ENCODE measurements at regions not wholly inside any gene's neighbourhood (a gene's known extent, or its start where the extent isn't known, plus 50 kb on each side); places are given as distances from the start of the nearest gene placed in this dataset.
A peak's percentile ranks its signal among the peaks of the same experiment; 100 is the strongest.
"Not testable (repeated sequence)": the region's sequence is repeated elsewhere in the genome, so short reads cannot be mapped to it uniquely, and the experiment has no call there.

- no peak for DNase-seq
These were observed 115.6 kb upstream of the METAP2 start for GRCh38 chr12:95358111-95359083.

GRCh38 chr12:95365912-95366311 lies 108.0 kb upstream of the METAP2 start:
- DNase-seq, result no peak

GRCh38 chr12:95368931-95369330 lies 105.0 kb upstream of the METAP2 start:
- DNase-seq, result no peak

- no peak for DNase-seq
These were observed 102.4 kb upstream of the METAP2 start for GRCh38 chr12:95371571-95371970.

GRCh38 chr12:95379481-95379880 lies 94.5 kb upstream of the METAP2 start:
- DNase-seq, result not testable (repeated sequence)

GRCh38 chr12:95380334-95380733 lies 93.6 kb upstream of the METAP2 start:
- DNase-seq, result not testable (repeated sequence)

GRCh38 chr12:95380997-95381786 lies 92.8 kb upstream of the METAP2 start:
- DNase-seq, result no peak

GRCh38 chr12:95383920-95384319 lies 90.0 kb upstream of the METAP2 start:
- DNase-seq, result not testable (repeated sequence)

- DNase-seq, result no peak
These were observed 89.2 kb upstream of the METAP2 start for GRCh38 chr12:95384785-95385184.

- peak; percentile 92 for DNase-seq
These were observed 88.5 kb upstream of the METAP2 start for GRCh38 chr12:95385246-95386035.

GRCh38 chr12:95386051-95386450 lies 87.9 kb upstream of the METAP2 start:
- no peak for DNase-seq

- not testable (repeated sequence) for DNase-seq
These were observed 85.7 kb upstream of the METAP2 start for GRCh38 chr12:95388260-95388659.

GRCh38 chr12:95390192-95390591 lies 83.8 kb upstream of the METAP2 start:
- no peak for DNase-seq

GRCh38 chr12:95390932-95391331 lies 83.0 kb upstream of the METAP2 start:
- DNase-seq, result no peak

- no peak for DNase-seq
These were observed 80.7 kb upstream of the METAP2 start for GRCh38 chr12:95393191-95393790.

GRCh38 chr12:95395696-95396095 lies 78.3 kb upstream of the METAP2 start:
- DNase-seq, result no peak

- peak; percentile 68 for DNase-seq
These were observed 77.0 kb upstream of the METAP2 start for GRCh38 chr12:95396849-95397468.

- no peak for DNase-seq
These were observed 76.4 kb upstream of the METAP2 start for GRCh38 chr12:95397571-95397970.

GRCh38 chr12:95402096-95402495 lies 71.9 kb upstream of the METAP2 start:
- DNase-seq, result peak; percentile 75

- no peak for DNase-seq
These were observed 65.8 kb upstream of the METAP2 start for GRCh38 chr12:95408201-95408600.

GRCh38 chr12:95411057-95411456 lies 62.9 kb upstream of the METAP2 start:
- no peak for DNase-seq

All from tongue (tissue), 1 donor.